Stromal cell of bone marrow (primary cell): ENCODE measurements at regions not wholly inside any gene's neighbourhood (a gene's known extent, or its start where the extent isn't known, plus 50 kb on each side); places are given as distances from the start of the nearest gene placed in this dataset.
"Not testable (repeated sequence)": the region's sequence is repeated elsewhere in the genome, so short reads cannot be mapped to it uniquely, and the experiment has no call there.

Source experiments
- DNase-seq: peaks from one replicate; pipeline ENCODE4 v3.0.0-alpha.2; 2012; ENCODE audit warnings: low read depth

DNA sequence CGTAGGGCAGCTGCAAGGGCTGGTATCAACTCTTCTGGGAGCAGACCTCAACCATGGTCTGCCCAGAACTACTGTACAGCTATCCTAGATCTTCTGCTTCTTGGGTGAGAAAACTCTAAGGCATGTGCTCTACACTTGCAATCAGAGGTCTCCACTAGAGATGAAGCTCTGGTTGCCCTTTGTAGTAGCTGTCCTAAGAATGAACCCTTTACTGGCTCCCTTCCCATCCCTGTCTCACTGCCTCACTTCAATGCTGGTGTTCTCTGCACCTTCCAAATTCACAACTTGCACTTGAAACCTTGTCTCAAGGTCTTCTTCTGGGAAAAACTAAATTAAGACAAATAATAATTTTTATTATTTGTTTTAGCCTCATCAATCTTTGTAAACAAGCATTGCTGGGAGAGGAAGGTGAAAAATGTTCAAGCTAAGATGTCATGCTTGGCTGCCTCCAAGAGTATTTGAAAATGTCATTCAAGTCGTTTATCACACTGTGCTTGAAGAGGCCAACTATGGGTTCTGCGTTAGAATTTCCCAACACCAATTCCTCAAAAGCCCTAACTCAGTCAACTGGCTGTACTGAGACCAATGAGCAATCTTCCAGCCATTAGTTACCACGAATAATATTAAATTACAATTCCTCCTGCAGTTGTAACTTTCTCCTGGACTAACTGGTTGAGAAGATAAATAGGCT lies 216.9 kb upstream of the ADRA1D start:
- DNase-seq: no peak

DNA sequence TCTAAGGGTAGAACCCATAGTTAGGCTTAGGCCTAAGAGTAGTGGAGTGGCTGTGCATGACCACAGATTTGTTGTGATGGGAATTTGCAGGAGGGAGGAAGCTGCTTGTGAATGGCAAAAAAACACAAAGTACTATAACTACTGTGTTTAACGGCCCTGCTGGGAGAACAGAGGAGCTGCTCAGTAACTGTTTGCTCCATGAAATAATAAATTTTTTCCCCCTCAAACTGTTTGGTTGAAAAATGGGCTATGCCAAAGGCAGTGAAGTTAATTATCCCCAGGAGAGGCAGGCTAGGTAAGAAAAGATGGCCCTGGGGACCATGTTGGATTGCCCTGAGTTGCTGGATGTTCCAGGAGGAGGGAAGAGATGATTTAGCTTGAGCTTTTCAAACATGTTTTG lies 216.1 kb upstream of the ADRA1D start:
- no peak for DNase-seq

DNA sequence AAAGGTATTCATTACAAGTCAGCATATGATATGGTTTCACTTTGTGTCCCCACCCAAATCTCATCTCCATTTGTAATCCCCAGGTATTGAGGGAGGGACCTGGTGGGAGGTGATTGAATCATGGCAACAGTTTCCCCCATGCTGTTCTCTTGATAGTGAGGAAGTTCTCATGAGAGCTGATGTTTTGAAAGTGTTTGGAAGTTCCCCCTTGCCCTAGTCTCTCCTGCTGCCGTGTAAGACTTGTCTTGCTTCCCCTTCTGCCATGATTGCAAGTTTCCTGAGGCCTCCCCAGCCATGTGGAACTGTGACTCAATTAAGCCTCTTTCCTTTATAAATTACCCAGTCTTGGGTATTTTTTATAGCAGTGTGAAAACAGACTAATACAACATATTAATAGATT lies 213.7 kb upstream of the ADRA1D start:
- not testable (repeated sequence) for DNase-seq

DNA sequence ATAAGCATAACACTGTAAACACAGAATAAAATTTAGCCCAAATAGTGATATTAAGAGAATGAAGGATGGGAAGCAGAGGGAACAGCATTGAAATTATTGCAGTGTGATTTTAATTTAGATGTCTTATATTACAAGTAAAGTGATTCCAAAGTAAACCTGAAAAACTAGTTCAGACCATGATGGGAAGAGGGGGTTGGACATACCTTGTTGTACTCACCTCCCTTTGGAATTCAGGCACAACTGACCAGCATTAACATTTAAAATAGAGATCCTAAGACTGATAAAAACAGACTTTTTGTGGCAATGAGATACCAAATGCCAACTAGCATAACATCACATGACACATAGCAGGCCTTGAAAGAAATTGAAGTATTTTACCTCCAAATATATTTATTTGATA lies 210.0 kb upstream of the ADRA1D start:
- no peak for DNase-seq

GRCh38 chr20:4457566-4458543 lies 208.8 kb upstream of the ADRA1D start:
- DNase-seq: no peak

DNA sequence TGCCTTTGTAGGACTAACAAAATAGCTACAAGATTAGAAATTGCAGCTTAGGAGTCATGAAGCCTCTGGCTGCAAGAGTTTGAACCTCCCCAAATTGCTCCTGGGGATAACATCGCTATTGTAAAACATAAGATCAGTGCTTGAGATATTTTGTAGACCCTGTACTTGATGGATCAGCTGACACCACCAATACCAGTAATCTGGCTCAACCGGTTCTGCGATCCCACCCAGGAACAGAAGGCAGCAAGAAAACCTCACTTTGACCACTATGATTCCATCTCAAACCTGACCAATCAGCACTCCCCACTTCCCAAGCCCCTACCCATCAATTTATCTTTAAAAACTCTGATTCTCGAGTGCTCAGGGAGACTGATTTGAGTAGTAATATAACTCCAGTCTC lies 206.9 kb upstream of the ADRA1D start:
- no peak for DNase-seq

DNA sequence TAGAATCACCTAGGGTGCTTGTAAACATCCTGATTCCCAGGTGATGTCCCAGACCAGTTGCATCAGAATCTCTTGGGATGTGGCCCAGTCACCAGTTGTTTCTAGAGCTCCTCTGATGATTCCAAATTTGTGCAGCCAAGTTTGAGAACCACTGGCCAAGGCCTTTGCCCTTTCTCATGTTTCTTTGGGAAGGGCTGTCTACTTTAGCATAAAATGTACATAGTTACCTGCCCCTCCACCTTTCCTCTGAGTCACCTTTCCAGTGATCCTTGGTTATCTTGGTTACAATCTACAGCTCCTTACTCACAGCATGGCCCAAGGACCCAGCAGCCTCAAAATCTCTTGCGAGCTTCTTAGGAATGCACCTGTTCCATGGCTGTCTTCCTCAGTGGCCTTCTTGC lies 206.2 kb upstream of the ADRA1D start:
- no peak for DNase-seq

- DNase-seq: no peak
These were observed 205.0 kb upstream of the ADRA1D start for GRCh38 chr20:4454111-4454510.

DNA sequence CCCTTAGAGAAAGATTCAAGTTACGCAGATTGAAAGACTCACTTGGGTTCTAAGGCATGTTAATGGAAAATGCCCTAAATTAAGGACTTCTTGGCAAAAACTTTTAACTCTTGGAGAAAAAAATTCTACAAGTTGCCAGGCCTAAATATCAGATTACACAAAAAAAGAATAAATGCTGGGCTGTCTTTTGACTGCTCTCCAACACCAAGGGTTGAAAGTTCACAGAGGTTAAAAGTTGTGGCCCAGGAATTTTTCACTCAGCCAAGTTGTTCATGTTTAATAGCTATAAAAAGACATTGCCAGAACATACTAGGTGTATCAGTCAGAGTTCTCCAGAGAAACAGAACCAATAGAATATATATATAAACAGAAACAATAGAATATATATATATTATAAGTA lies 204.3 kb upstream of the ADRA1D start:
- DNase-seq: no peak

- no peak for DNase-seq
These were observed 202.5 kb upstream of the ADRA1D start for GRCh38 chr20:4451487-4452081.

- no peak for DNase-seq
These were observed 201.0 kb upstream of the ADRA1D start for GRCh38 chr20:4449957-4450715.

- DNase-seq: no peak
These were observed 196.7 kb upstream of the ADRA1D start for GRCh38 chr20:4445784-4446183.

GRCh38 chr20:4445331-4445730 lies 196.2 kb upstream of the ADRA1D start:
- DNase-seq: no peak

DNA sequence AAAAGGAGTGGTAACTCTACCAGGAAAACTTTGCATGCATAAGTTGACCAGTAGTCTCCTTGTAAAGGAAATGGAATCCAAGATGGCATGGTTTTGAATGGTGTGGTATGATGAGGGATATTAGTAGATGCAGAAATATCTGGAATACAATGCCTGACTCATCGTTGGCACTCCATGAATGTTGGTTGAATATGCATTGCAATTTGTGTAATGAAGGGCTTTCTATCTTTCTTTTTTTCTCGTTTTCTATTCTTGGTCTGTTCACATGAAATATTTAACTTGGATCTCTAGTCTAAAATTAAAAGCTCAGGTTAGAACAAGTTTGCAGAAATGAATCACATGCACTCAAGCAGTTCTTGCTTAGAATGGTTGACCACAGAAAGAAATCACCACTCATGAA lies 195.3 kb upstream of the ADRA1D start:
- peak; percentile 47 for DNase-seq

DNA sequence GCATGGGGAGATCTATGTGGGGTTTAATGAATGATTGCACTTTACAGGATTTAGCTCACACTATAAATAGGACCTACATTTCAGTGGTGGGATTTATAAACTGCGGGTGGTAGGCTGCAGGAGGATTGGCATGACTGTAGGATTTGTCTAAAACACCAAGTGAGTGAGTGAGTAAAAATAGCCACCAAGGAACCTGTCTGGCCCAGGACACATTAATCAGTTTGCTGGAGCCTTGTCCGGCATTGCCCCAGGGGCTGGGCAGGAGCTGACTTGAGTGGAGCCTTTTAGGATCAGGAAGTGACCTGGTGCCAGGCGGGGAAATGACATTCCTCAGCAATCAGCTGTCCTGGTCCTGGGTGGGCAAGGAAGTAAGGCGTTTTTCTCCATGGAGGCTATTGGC lies 193.9 kb upstream of the ADRA1D start:
- no peak for DNase-seq

DNA sequence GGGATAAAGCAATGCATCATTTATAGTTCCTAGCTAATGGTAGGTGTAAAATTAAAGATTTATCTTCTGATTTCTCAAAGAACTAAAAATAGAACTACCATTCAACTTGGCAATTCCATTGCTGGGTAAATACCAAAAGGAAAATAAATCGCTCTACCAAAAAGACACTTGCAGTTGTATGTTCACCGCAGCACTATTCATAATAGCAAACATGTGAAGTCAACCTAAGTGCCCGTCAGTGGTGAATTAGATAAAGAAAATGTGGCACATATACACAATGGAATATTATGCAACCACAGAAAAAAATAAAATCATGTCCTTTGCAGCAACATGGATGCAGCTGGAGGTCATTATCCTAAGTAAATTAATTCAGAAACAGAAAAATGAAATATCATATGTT lies 192.8 kb upstream of the ADRA1D start:
- no peak for DNase-seq

- no peak for DNase-seq
These were observed 192.1 kb upstream of the ADRA1D start for GRCh38 chr20:4441191-4441590.

DNA sequence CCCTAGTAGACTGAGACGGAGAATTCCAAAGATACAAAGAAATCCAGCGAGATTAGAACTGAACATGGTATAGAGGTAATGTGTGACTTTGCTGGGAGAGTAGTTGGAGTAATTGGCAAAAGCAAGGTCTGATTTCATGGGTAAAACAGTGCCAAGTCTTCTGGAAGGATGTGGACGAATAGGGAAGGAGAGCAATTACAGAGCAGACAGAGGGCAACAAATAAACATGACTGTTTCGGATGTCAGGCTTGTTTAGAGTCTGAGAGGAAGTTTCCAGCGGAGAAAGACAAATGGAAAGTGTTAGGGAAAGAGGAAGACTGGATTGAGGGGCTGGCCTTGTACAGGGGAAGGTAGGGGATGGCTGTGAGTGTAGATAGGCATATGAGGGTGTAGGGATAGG lies 190.4 kb upstream of the ADRA1D start:
- no peak for DNase-seq

DNA sequence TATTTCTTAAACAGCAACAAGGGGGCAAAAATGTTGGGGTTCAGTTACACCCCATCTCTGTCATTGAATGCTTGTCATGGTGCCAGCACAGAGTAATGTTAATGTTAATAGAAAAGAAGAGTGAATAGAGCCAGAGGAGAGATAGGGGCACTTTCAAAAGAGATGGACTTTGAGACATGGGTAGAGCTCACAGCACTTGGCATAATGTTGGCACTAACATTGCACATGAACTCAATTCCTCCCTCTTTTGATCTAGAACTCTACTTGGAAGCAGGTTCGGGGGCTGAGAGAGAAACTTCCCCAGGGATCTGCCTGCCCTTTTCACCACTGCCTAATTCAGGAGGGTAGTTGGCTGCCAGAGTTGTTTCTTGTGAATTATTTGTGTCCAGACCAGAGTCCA lies 188.0 kb upstream of the ADRA1D start:
- no peak for DNase-seq

- no peak for DNase-seq
These were observed 186.8 kb upstream of the ADRA1D start for GRCh38 chr20:4435671-4436455.

GRCh38 chr20:4435225-4435624 lies 186.1 kb upstream of the ADRA1D start:
- DNase-seq: no peak
